ENCODE measurements at regions not wholly inside any gene's neighbourhood (a gene's known extent, or its start where the extent isn't known, plus 50 kb on each side); places are given as distances from the start of the nearest gene placed in this dataset.

DNA sequence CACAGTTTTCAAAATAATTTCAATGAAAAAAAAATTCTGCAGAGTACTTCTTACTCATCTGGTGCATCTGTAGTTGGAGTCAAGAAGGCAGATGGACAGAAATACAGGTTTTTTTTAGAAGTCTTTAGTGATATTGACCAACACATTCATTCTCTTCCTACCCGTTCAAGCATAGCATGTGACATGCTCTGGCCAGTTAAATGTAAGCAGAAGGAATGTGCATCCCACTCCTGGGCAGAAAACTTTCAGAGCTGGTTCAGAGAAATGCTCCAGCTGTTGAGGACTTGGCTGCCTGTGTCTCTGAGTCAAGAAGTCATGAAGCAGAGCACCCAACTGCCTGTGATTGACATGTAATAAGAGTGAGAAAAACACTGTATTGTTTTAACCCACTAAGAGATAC, 665.3 kb upstream of the IGFBP3 start:
- H3K4me1 ChIP-seq: no peaks in the 10 kb centered on the region
- H3K27ac ChIP-seq: no peak overlapping the region
- H3K27me3 ChIP-seq: no peaks in the 10 kb centered on the region
- no peaks in the 10 kb centered on the region for H3K9me3 ChIP-seq (ENCODE audit: low read depth)
- H3K4me3 ChIP-seq: no peak overlapping the region
- DNase-seq (ENCODE audit: low spot score): no peak
- H3K9ac ChIP-seq: no peak overlapping the region
- H4K20me1 ChIP-seq (ENCODE audit: low read depth): no peaks in the 10 kb centered on the region
- Mint-ChIP-seq H3K4me1 (peaks cover 2% of the 10 kb centered on the region), H3K9me3 (no peaks in the 10 kb centered on the region), H3K27me3 (ENCODE audit: insufficient read depth, low read depth) (no peaks in the 10 kb centered on the region), H3K27ac (no peak overlapping the region), H3K36me3 (no peaks in the 10 kb centered on the region), H3K4me3 (no peak overlapping the region)
- H3K4me2 ChIP-seq: no peak overlapping the region
- no peaks in the 10 kb centered on the region for H3F3A ChIP-seq (ENCODE audit: low read depth)
- no peaks in the 10 kb centered on the region for H3K36me3 ChIP-seq
- no peak for TF ChIP-seq EZH2 (IDR thresholded peaks at IDR 0.05)
- TF ChIP-seq, protein P1, sequence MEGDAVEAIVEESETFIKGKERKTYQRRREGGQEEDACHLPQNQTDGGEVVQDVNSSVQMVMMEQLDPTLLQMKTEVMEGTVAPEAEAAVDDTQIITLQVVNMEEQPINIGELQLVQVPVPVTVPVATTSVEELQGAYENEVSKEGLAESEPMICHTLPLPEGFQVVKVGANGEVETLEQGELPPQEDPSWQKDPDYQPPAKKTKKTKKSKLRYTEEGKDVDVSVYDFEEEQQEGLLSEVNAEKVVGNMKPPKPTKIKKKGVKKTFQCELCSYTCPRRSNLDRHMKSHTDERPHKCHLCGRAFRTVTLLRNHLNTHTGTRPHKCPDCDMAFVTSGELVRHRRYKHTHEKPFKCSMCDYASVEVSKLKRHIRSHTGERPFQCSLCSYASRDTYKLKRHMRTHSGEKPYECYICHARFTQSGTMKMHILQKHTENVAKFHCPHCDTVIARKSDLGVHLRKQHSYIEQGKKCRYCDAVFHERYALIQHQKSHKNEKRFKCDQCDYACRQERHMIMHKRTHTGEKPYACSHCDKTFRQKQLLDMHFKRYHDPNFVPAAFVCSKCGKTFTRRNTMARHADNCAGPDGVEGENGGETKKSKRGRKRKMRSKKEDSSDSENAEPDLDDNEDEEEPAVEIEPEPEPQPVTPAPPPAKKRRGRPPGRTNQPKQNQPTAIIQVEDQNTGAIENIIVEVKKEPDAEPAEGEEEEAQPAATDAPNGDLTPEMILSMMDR (IDR thresholded peaks at IDR 0.05): no peak
- TF ChIP-seq EZH2phosphoT487 (IDR thresholded peaks at IDR 0.05): no peak
- H2AFZ ChIP-seq (replicated peaks): no peak overlapping the region
- H3K79me2 ChIP-seq (ENCODE audit: low read depth): no peaks in the 10 kb centered on the region

DNA sequence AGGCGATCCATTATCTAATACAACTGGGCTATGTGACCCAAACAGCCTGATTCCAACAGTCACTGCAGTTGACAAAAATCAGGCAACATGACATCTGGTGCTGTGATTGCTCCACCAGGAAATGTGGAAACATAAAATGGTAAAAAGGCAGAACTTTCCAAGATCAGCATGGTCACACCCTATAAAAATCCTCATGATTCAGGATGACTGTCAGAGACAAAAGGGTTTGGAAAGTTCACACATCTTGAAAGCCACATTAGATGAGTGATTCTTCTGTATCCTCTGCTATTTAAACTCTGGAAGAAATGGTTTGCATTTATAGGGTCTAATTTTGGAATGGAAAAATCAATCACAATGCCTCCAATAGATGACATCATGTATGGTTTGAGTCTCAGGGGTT, 662.6 kb upstream of the IGFBP3 start:
- H3K4me3 ChIP-seq: no peak overlapping the region
- no peaks in the 10 kb centered on the region for H3K27me3 ChIP-seq
- Mint-ChIP-seq H3K4me3 (no peak overlapping the region), H3K27ac (no peak overlapping the region), H3K27me3 (ENCODE audit: insufficient read depth, low read depth) (no peaks in the 10 kb centered on the region), H3K4me1 (no peaks in the 10 kb centered on the region), H3K9me3 (no peaks in the 10 kb centered on the region), H3K36me3 (no peaks in the 10 kb centered on the region)
- H3K27ac ChIP-seq: no peak overlapping the region
- H3K4me2 ChIP-seq: no peak overlapping the region
- DNase-seq (ENCODE audit: low spot score): no peak
- H3K9ac ChIP-seq: no peak overlapping the region
- H3K4me1 ChIP-seq: no peaks in the 10 kb centered on the region
- H3K79me2 ChIP-seq (ENCODE audit: low read depth): no peaks in the 10 kb centered on the region
- no peaks in the 10 kb centered on the region for H3K36me3 ChIP-seq
- no peak overlapping the region for H2AFZ ChIP-seq (replicated peaks)
- no peaks in the 10 kb centered on the region for H4K20me1 ChIP-seq (ENCODE audit: low read depth)
- no peaks in the 10 kb centered on the region for H3F3A ChIP-seq (ENCODE audit: low read depth)
- no peak for TF ChIP-seq EZH2 (IDR thresholded peaks at IDR 0.05)
- TF ChIP-seq EZH2phosphoT487 (IDR thresholded peaks at IDR 0.05): no peak
- H3K9me3 ChIP-seq (ENCODE audit: low read depth): no peaks in the 10 kb centered on the region

DNA sequence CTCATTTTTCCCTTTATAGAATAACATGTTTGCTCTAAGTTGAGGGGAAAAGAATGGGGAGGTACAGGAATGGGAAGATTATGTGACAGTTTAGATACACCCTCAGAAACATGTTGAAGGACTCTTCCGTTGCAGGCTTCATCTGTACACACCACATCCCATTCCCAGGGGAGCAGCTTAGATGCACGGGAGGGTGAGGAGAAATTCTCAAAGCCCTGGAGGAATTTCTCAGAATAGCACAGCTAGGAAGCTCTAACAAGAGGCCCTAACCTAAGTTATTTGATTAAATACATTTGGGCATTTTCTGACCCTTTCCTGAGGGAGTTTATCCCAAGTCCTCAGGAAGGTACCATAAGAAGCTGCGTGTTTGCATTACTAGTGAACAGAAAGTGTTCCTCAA, 660.2 kb upstream of the IGFBP3 start:
- H3K9ac ChIP-seq: no peak overlapping the region
- no peaks in the 10 kb centered on the region for H3K4me1 ChIP-seq
- H2AFZ ChIP-seq (replicated peaks): no peak overlapping the region
- no peaks in the 10 kb centered on the region for H4K20me1 ChIP-seq (ENCODE audit: low read depth)
- no peak overlapping the region for H3K4me3 Mint-ChIP-seq
- H3K4me2 ChIP-seq: no peak overlapping the region
- no peaks in the 10 kb centered on the region for H3K36me3 Mint-ChIP-seq
- H3K4me3 ChIP-seq: no peak overlapping the region
- no peak for DNase-seq (ENCODE audit: low spot score)
- no peaks in the 10 kb centered on the region for H3K36me3 ChIP-seq
- no peaks in the 10 kb centered on the region for H3K27me3 ChIP-seq
- H3K9me3 Mint-ChIP-seq: no peaks in the 10 kb centered on the region
- H3K27me3 Mint-ChIP-seq (ENCODE audit: insufficient read depth, low read depth): no peaks in the 10 kb centered on the region
- H3K9me3 ChIP-seq (ENCODE audit: low read depth): no peaks in the 10 kb centered on the region
- no peaks in the 10 kb centered on the region for H3F3A ChIP-seq (ENCODE audit: low read depth)
- no peak for TF ChIP-seq EZH2phosphoT487 (IDR thresholded peaks at IDR 0.05)
- no peak for TF ChIP-seq EZH2 (IDR thresholded peaks at IDR 0.05)
- TF ChIP-seq, protein P1 (IDR thresholded peaks at IDR 0.05): no peak
- H3K79me2 ChIP-seq (ENCODE audit: low read depth): no peaks in the 10 kb centered on the region
- H3K27ac ChIP-seq: no peak overlapping the region
- H3K4me1 Mint-ChIP-seq: no peaks in the 10 kb centered on the region
- H3K27ac Mint-ChIP-seq: no peak overlapping the region

DNA sequence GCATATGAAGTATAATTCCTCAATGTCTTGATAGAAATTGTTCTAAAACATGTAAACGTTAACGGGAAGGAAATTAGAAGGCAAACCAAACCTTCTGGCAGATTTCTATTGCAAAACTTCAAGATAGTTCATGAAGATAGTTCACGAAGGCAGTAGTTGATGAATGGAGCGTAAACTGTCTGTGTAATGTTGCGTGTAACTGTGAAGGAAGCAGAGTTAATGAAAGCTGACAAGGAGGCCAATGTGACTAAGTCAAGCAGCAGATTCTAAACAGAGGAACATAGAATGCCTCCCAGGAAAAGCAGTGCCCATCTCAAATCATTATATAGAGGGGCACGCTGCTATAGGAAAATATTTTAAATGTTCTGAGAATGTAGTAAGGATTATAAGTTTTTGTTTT, 659.7 kb upstream of the IGFBP3 start:
- no peak overlapping the region for H3K4me2 ChIP-seq
- no peaks in the 10 kb centered on the region for H3F3A ChIP-seq (ENCODE audit: low read depth)
- H3K9me3 Mint-ChIP-seq: no peaks in the 10 kb centered on the region
- no peaks in the 10 kb centered on the region for H3K36me3 ChIP-seq
- H3K27ac Mint-ChIP-seq: no peak overlapping the region
- H4K20me1 ChIP-seq (ENCODE audit: low read depth): no peaks in the 10 kb centered on the region
- no peaks in the 10 kb centered on the region for H3K27me3 Mint-ChIP-seq (ENCODE audit: insufficient read depth, low read depth)
- no peak overlapping the region for H3K4me3 Mint-ChIP-seq
- H3K27me3 ChIP-seq: no peaks in the 10 kb centered on the region
- H2AFZ ChIP-seq (replicated peaks): no peak overlapping the region
- no peaks in the 10 kb centered on the region for H3K4me1 Mint-ChIP-seq
- no peaks in the 10 kb centered on the region for H3K4me1 ChIP-seq
- TF ChIP-seq, protein P1 (IDR thresholded peaks at IDR 0.05): no peak
- TF ChIP-seq EZH2 (IDR thresholded peaks at IDR 0.05) (no peak), EZH2phosphoT487 (IDR thresholded peaks at IDR 0.05) (no peak)
- no peak overlapping the region for H3K9ac ChIP-seq
- no peak overlapping the region for H3K27ac ChIP-seq
- H3K4me3 ChIP-seq: no peak overlapping the region
- DNase-seq (ENCODE audit: low spot score): no peak
- H3K9me3 ChIP-seq (ENCODE audit: low read depth): no peaks in the 10 kb centered on the region
- H3K79me2 ChIP-seq (ENCODE audit: low read depth): no peaks in the 10 kb centered on the region
- no peaks in the 10 kb centered on the region for H3K36me3 Mint-ChIP-seq
